Inflammatory macrophage treated with lipopolysaccharide for 4 hours (primary cell): ENCODE measurements at regions not wholly inside any gene's neighbourhood (a gene's known extent, or its start where the extent isn't known, plus 50 kb on each side); places are given as distances from the start of the nearest gene placed in this dataset.
"Not testable (repeated sequence)": the region's sequence is repeated elsewhere in the genome, so short reads cannot be mapped to it uniquely, and the experiment has no call there.

ENCODE experiments used
- DNase-seq: peaks from one replicate; pipeline ENCODE4 v3.0.0-alpha.2; 2020

- DNase-seq, result no peak
Measured at GRCh38 chr5:125487231-125487630, 740.8 kb upstream of the ZNF608 start.

DNA sequence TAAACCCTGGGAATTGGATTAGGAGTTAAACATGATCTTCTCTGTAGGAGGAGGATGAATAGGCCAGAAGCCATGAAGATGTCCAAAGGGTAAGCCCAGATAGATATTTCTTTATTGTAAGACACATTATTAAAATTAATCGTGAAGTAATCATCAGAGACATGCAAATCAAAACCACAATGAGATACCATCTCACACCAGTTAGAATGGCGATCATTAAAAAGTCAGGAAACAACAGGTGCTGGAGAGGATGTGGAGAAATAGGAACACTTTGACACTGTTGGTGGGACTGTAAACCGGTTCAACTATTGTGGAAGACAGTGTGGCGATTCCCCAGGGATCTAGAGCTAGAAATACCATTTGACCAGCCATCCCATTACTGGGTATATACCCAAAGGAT lies 741.2 kb upstream of the ZNF608 start:
- not testable (repeated sequence) for DNase-seq

DNA sequence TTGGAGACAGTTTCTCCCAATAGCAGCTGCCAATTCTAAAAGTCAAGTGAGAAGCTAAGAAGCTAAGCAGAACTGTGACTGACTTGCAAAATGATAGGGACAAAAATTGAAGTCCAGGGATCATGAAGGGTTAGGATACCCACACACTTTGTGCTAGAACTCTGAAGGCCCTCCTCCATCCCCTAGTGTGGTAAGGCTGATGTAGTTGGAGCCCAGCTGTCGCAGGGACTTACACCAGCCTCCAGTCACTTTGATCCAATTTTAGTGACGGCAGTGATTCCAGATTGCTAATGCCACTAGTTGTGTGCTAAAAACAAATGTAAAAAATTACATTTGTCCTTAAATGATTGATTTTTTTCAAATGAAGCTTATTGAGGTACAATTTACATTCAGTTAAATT lies 742.7 kb upstream of the ZNF608 start:
- DNase-seq, result no peak

DNA sequence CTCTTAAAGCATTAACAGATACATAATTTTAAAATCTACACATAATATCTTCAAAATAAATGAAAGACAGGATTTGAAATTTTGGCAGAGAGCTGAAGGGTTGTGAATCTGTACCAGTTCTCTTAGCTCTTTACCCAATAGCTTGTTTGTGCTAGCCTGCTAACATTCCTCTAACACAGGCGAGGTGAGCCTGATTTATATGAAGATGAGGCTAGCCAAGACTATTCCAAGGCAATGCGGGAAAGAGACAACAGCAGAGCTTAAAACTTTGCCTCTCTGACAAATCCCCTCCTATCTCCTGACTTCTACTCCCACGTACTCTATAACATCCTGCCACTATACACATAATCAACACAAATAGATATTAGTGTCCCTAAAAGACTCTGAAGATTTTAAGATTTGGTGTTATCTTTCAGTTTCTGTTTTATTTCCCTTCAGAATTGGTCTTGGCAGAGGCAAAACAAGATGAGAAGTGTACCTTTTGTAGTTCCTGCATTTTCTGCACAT lies 745.6 kb upstream of the ZNF608 start:
- no peak for DNase-seq

DNA sequence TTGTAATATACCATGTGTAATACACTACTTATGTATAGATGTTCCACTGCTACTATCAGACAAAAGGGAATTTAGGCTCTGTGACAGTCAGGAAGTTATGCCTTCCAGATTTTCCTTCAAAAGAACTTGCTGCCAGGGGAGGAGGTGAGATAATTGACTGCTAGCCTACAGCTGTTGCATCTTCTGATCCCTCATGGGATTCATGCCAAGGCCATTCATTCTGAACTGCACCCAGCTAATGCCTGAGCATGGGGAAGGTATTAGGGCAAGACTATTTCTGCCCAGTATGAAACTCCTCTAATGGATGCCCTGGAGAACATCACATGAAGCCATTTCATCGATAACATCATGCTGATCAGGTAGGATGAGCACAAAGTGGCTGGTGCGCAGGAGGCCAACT lies 746.5 kb upstream of the ZNF608 start:
- DNase-seq, result no peak

DNA sequence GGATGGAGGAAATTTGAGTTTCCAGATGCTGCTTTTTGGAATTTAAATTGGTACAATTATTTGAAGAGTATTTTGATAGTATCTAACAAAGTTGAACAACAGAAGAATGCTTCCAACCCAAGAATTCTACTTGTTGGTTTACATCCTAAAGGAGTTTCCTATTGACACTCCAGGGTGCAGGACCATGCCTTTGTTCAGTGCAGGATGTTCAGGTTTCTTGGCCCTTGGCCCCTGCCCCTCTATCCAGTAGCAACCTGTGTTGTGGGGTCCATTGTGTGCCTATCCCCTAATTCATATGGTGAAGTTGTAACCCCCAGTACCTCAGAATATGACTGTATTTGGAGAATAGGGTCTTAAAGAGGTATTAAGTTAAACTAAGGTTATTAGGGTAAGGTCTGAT lies 750.0 kb upstream of the ZNF608 start:
- DNase-seq, result no peak

DNA sequence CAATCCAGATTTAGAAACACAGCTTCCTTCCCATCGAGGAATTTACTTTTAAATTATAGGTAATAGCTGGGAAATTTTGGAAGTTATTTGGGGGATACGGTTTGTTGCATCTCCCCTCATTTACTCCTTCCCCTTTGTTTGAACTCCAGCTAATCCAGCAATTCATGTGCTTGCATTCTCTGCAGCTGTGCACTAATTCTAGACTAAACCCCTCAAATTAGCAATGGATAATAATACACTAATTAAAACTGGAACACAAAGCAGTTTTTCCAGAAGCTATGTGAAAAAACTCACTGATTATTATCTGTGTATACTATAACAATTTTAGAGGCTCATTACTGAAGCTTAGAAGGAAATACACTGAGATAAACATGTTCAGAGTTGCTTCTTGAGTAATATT lies 751.2 kb upstream of the ZNF608 start:
- DNase-seq, result no peak

GRCh38 chr5:125499636-125500332 lies 753.3 kb upstream of the ZNF608 start:
- no peak for DNase-seq

DNA sequence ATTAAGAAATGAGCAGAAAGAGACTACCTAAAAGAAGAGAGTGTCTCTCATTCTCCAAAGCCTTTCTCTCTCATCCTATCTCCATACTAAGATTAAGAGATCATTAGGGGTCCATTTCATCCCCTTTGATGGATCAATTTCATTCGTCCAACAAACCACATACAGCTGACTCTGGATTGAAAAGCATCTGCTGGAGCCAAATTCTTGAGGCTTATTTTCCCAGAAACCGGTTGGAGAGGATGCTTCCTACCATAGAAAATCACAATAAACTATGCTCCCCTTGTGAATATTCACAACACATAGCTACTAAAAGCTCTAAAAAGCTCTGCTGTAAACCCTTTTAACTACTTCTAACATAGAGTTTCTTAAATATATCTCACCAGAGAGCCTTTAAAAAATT lies 755.0 kb upstream of the ZNF608 start:
- no peak for DNase-seq

- DNase-seq, result no peak
Measured at GRCh38 chr5:125503946-125504345, 757.5 kb upstream of the ZNF608 start.

GRCh38 chr5:125505115-125505514 lies 758.7 kb upstream of the ZNF608 start:
- no peak for DNase-seq

DNA sequence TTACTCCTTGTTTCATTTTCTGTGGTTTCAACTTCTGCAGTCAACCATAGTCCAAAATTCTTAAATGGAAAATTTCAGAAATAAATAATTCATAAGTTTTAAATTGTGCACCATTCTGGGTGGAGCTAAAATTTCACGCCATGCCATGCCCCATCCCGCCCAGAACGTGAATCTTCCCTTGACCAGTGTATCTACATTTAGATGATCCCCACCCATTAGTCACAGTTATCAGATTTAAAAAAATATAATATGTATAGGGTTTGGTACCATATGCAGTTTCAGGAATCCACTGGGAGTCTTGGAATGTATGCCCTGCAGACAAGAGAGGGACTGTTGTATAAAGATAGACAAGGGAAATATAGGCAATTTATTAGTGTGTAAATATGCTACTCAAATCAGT lies 759.7 kb upstream of the ZNF608 start:
- no peak for DNase-seq

DNA sequence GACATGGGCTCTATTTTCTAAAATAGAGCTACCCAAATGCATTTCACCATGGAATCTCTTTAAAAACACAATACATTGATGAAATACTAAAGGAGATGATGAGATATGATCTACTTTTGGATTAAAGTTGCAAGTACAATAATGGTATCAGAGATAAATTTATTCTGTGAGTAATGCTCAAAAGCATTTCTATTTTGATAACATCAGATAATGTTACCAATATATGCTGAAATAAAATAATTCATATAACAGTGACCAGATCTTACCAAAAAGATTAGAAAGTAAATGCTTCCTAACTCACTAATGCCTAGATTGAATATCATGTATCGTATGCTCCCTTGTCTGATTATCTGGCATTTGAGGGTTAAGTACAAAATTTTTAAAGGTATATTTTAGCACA lies 761.8 kb upstream of the ZNF608 start:
- DNase-seq, result no peak

DNA sequence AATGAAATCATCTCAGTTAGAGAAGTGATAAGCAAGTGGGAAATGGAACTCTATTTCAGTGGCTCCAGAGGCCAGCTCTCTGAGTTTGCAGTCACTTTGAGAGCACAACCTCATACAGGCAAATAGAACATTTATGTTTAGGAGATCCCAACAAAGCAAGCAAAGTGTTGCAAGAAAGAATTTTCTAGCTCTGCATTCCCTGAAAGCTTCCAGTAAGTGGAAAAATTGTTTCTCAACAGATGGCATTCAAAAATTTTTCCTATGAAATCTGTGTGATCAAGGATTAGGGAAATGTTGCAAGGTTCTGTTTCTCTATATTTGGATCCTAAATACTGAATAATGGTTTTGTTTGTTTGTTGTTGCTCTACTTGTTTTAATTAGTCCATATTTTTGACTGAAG lies 764.2 kb upstream of the ZNF608 start:
- peak; percentile 4 for DNase-seq

DNA sequence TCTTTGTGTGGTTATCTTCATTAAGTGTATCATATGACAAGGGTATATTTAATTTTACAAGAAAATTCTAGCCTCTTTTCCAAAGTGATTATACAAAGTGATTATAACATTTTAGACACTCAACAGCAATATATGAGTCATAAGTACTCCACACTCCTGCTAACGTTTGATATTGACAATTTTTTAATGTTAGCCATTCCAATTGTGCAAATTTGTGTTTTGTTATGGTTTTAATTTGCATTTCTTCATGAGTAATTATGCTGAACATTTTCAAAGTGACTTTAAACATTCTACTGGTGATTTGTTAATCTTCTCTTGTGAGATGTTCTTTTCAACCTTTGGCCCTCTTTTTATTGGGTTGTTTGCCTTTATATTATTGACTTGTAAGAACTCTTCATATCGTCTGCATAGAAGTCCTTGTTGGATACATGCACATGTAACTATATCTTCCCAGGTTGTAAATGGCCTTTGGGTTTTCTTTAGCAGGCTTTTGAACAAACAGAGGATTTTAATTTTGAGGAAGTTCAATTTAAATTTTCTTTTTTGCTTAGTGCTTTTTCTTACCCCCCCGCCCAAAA lies 771.6 kb upstream of the ZNF608 start:
- DNase-seq, result no peak

DNA sequence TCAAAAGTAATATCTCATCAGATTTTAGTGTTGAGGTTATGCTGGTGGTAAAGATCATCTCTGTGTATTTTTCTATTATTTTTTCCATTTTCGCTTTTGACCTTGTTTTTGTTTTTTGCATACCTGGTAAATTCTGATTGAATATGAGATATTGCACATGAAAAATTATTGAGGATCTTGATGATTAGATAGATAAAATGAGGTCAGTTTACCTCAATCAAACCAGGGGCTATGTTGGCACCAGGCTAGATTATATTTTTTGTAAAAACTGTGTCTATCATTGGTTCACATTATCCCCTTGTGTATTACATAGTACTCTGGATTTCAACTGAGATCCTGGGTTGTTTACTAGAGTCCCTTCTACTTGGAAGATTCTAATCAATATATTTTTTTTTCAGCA lies 774.9 kb upstream of the ZNF608 start:
- DNase-seq, result no peak

DNA sequence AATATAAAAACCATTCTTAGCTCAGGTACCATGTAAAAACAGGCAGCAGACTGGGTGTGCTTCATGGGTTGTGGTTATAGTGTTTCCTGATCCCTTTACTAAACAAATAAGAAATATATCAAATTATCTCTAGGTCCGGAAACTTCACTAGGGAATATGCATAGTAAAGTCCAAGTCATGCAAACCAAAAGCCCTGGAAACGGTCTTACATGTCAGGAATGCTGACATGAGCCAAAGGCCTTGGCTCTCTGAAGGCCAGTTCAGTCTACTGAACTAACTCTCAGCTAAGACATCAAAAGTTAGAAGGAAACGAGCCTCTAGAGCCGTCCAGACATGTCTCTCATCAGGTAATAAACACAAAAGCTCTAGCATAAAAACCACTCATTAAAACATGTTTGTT lies 778.9 kb upstream of the ZNF608 start:
- no peak for DNase-seq

DNA sequence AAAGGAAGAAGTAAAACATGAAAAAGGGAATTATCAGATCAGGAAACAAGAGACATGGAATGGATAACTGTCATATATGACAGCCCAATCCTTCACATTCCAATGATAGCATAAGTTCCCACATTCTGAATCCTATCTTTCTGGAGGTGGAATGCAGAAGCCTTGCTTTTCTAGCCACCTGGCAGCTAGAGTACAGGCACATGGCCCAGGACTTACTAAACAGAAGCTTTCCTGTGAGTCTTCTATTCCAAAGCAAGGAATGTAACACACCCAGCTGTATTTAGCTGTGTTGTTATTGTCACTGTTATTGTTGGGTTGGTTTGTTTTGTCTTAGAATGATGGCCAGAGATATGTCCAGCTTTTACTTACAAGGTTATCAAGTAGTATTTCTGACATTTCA lies 780.5 kb upstream of the ZNF608 start:
- no peak for DNase-seq

GRCh38 chr5:125528881-125529280 lies 782.4 kb upstream of the ZNF608 start:
- DNase-seq, result no peak

DNA sequence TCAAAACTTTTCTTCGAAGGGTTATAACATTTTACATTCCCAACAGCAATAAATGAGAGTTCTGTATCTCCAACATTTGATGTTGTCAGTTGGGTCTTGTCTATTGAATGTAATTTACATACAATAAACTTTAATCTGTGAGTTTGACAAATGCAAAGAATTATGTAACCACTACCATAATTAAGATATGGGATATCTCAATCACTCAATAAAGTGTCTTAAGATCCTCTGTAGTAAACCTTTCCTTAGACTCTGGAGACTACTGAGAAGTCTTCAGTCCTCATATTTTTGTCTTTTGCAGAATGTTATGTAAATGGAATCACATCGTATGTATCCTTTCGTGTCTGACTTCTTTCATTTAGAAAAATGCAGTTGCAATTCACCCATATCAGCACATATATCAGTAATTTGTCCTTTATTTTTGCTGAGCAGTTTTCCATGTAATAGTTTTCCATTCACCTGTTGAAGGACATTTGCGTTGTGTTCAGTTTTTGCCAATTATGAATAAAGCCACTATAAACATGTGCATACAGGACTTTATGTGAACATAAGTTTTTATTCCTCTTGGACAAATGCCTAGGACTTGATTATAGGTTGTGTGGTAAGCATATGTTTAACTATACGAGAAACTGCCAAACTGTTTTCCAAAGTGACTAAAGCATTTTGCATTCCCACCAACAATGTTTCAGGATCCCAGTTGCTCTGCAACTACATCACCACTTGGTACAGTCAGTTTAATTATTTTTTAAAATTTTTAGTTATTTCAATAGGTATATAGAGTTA lies 784.6 kb upstream of the ZNF608 start:
- DNase-seq, result no peak

GRCh38 chr5:125536095-125536494 lies 789.7 kb upstream of the ZNF608 start:
- DNase-seq, result no peak

GRCh38 chr5:125536582-125536981 lies 790.1 kb upstream of the ZNF608 start:
- no peak for DNase-seq

DNA sequence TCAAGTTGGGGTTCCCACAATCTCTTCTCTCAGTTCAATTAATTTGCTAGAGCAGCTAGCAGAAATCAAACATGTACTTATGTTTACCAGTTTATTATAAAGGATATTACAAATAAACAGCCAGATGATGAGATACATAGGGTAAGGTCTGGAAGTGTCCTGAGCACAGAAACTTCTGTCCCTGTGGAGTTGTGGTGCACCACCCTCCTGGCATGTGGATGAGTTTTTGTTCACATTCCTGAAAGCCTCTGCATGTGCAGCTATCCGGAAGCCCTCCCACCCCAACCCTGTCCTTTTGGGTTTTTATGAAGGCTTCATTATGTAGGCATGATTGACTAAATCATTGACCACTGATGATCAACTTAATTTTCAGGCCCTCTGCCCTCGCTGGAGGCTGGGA lies 791.2 kb upstream of the ZNF608 start:
- no peak for DNase-seq

- no peak for DNase-seq
Measured at GRCh38 chr5:125538469-125538868, 792.0 kb upstream of the ZNF608 start.
